Right atrium auricular region (tissue), 2 donors: ENCODE measurements at regions not wholly inside any gene's neighbourhood (a gene's known extent, or its start where the extent isn't known, plus 50 kb on each side); places are given as distances from the start of the nearest gene placed in this dataset.

ENCODE experiments used
- DNase-seq: peaks from one replicate; pipeline ENCODE4 v3.0.0-alpha.2; 2019; ENCODE audit warnings: low spot score
- H3K27ac ChIP-seq, 2 donors: fragments of 200-600 bp; sonication (generic); 1 replicate in 1 of 2; 2 replicates in 1 of 2; pipeline ENCODE4 v1.5.1; 2016 to 2019
- H3K27me3 ChIP-seq, 2 donors: fragments of 200-600 bp; sonication (generic); one replicate each; pipeline versions ENCODE4 v1.5.1 to v1.6.0; 2017 to 2019
- H3K36me3 ChIP-seq: fragments of 200-600 bp; sonication (generic); one replicate; pipeline ENCODE4 v1.5.1; 2016
- H3K4me1 ChIP-seq, 2 donors: fragments of 200-600 bp; sonication (generic); one replicate each; pipeline versions ENCODE4 v1.5.1 to v1.6.0; 2017 to 2019
- H3K4me3 ChIP-seq, 2 donors: fragments of 200-600 bp; sonication (generic); 1 replicate in 1 of 2; 2 replicates in 1 of 2; pipeline ENCODE4 v1.5.1; 2017 to 2019; ENCODE audit warnings: mild to moderate bottlenecking in 1 of 2, moderate library complexity in 1 of 2
- H3K9me3 ChIP-seq, 2 donors: fragments of 200-600 bp; sonication (generic); one replicate each; pipeline ENCODE4 v1.5.1; 2019
- TF ChIP-seq, protein P1 (sequence below), 2 donors: fragments of 200-600 bp; sonication (generic); IDR thresholded peaks; one replicate each; pipeline ENCODE4 v1.5.1; 2019; ENCODE audit warnings: antibody characterized with exemption in 2 of 2

DNA sequence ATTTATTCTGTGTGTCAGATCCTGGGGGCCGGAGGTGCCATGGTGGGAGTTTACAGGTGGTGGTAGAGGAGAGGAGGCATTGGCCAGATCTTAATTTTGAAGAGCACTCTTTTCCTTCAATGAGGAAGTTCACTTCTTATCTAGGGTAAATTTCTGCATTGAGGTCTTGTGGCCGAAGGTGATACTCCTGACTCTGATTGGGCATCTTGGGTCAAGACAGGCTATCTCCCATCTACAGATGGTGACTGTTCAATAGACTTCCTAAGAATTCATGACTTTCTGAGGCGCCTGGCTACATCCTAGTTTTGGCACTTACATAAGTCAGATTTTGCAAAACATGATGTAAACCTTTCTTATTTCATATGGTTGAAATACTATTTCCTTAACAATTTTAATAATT lies 135.2 kb downstream of the SUCLA2 start:
- H3K9me3 ChIP-seq = no peaks in the 10 kb centered on the region
- no peaks in the 10 kb centered on the region for H3K27me3 ChIP-seq
- no peaks in the 10 kb centered on the region for H3K4me1 ChIP-seq
- DNase-seq = no peak
- H3K4me3 ChIP-seq = no peak overlapping the region
- TF ChIP-seq, protein P1, sequence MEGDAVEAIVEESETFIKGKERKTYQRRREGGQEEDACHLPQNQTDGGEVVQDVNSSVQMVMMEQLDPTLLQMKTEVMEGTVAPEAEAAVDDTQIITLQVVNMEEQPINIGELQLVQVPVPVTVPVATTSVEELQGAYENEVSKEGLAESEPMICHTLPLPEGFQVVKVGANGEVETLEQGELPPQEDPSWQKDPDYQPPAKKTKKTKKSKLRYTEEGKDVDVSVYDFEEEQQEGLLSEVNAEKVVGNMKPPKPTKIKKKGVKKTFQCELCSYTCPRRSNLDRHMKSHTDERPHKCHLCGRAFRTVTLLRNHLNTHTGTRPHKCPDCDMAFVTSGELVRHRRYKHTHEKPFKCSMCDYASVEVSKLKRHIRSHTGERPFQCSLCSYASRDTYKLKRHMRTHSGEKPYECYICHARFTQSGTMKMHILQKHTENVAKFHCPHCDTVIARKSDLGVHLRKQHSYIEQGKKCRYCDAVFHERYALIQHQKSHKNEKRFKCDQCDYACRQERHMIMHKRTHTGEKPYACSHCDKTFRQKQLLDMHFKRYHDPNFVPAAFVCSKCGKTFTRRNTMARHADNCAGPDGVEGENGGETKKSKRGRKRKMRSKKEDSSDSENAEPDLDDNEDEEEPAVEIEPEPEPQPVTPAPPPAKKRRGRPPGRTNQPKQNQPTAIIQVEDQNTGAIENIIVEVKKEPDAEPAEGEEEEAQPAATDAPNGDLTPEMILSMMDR (IDR thresholded peaks at IDR 0.05) = no peak
- H3K36me3 ChIP-seq = no peaks in the 10 kb centered on the region
- no peak overlapping the region for H3K27ac ChIP-seq

DNA sequence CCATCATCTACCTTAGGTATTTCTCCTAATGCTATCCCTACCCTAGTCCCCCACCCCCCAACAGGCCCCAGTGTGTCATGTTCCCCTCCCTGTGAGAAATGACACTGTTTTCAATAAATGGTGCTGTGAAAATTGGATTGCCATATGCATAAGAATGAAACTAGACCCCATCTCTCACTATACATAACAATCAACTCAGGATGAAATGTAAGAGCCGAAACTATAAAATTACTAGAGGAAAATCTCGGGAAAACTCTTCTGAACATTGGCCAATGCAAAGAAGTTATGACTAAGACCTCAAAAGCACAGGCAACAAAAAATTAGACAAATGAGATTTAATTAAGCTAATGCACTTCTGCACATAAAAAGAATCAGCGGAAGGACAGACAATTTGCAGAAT lies 138.2 kb downstream of the SUCLA2 start:
- TF ChIP-seq, protein P1 (IDR thresholded peaks at IDR 0.05) = no peak
- Histone ChIP-seq H3K27me3 (no peaks in the 10 kb centered on the region), H3K27ac (no peak overlapping the region), H3K9me3 (no peaks in the 10 kb centered on the region), H3K4me3 (no peak overlapping the region), H3K36me3 (no peaks in the 10 kb centered on the region), H3K4me1 (no peaks in the 10 kb centered on the region)
- no peak for DNase-seq

DNA sequence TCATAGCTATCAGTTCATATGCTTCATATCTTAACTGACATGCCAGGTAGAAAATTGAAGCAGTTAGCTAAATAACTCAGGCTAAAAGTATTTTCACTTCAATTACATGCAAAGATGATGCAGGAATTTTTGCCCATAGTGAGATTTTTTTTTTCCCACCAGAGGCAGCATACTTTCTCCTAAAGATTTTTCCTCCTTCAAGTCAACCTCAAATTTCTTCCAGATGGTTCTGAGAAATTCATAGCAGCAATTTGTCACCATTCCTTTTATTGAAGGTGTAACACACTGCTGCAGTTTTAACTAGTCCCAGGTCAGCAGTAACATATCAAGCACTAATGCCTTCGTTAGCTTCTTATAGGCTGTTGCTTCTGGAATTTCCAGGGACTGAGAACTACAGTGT lies 141.9 kb downstream of the SUCLA2 start:
- H3K27me3 ChIP-seq = no peaks in the 10 kb centered on the region
- no peak for DNase-seq
- TF ChIP-seq, protein P1 (IDR thresholded peaks at IDR 0.05) = no peak
- no peak overlapping the region for H3K27ac ChIP-seq
- H3K4me3 ChIP-seq = no peak overlapping the region
- no peaks in the 10 kb centered on the region for H3K4me1 ChIP-seq
- H3K36me3 ChIP-seq = no peaks in the 10 kb centered on the region
- H3K9me3 ChIP-seq = no peaks in the 10 kb centered on the region

DNA sequence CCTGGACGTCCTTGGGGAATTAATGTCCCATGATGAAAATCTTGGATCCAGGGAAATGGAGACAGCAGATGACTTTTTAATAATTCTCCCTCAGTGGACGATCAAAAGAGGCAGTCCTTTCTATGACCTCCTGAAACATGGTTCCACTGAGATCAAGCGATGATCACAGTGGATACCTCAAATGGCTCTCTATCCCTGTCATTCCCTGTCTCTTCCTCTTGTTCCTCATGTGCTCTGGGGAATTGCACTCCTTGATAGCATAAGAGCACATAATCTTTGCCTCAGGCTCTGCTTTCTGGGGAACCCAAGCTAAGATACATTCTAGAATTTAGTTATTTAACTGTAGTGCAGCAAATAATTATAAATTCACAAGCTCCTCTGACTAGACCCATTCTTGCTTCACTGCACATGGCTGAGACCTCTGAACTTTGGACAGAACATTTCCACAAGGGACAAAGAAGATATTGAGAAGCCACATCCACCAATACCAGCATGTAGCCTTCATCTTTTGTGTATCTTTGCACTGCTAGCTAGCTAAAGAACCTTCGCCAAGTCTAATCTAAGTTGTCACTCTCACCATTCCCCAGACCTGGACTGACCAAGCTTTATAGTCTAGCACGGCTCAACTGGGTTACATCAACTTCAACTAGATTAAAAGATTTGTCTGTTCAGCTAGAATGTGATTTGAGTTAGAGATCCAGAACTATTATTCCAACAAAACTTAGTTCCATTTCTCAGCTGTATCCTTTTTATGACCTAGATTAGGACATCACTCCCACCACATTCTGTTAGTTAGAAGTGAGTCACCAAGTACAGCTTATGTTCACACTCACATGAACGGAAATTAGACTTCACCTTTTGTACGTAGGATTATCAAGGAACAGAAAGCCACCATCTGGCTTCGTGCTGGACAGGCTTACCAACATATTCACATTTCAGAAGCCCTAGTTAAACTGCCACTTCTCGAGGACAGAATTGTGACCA lies 142.7 kb downstream of the SUCLA2 start:
- H3K36me3 ChIP-seq = no peaks in the 10 kb centered on the region
- no peaks in the 10 kb centered on the region for H3K4me1 ChIP-seq
- TF ChIP-seq, protein P1 (IDR thresholded peaks at IDR 0.05) = no peak

DNA sequence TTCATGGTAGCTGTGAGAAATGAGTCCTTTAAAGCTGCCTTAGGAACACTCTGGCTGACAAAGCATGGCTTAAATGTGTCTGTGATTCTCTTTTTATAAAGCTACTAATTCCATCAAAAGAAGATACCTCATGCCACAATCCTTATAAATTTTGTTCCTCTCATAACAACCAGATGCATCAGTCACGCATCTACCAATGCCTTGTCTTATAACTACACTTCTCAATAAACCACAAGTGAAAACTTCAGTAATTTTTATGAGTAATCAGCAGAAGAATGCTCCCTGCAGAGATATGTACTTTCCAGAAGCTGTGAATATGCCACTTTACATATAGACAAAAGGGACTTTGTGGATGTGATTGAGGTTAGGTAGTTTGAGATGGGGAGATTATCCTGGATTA lies 147.8 kb downstream of the SUCLA2 start:
- Histone ChIP-seq H3K36me3 (no peaks in the 10 kb centered on the region), H3K4me1 (no peaks in the 10 kb centered on the region), H3K9me3 (peaks cover 0 to 9% of the 10 kb centered on the region in 2 donors), H3K27me3 (no peaks in the 10 kb centered on the region), H3K27ac (no peak overlapping the region), H3K4me3 (no peak overlapping the region)
- no peak for DNase-seq
- TF ChIP-seq, protein P1 (IDR thresholded peaks at IDR 0.05) = no peak

More for the DNA sequence above, 142.7 kb downstream of the SUCLA2 start:
- Histone ChIP-seq H3K4me3 (no peak overlapping the region), H3K27ac (no peak overlapping the region), H3K9me3 (no peaks in the 10 kb centered on the region), H3K27me3 (no peaks in the 10 kb centered on the region)
- DNase-seq = no peak
